ENCODE measurements at regions not wholly inside any gene's neighbourhood (a gene's known extent, or its start where the extent isn't known, plus 50 kb on each side); places are given as distances from the start of the nearest gene placed in this dataset.

DNA sequence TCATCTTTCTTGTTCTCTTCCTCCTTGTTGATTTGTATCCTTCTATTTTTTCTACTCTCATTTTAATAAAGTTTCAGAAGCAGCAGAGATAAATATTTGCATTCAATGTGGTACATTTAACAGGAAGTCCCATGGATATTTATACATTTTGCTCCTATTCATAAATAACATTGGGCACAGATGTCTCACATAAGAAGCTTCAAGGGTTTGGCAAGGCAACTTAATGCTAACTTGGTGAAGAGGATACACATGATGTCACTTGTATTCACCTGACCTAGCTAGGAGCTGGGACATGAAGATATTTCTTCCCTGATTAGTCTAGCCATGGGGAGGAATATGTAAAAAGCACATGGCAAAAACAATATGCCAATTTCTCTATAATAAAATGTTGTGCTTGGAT is 65.1 kb upstream of the DUSP10 start:
- TF ChIP-seq CTCF (conservative IDR thresholded peaks at IDR 0.05) (no peak), ZFX (IDR thresholded peaks at IDR 0.05) (no peak)

All from C4-2B (cell line).